K562 (cell line): ENCODE measurements at regions not wholly inside any gene's neighbourhood (a gene's known extent, or its start where the extent isn't known, plus 50 kb on each side); places are given as distances from the start of the nearest gene placed in this dataset.

Source experiments
- ATAC-seq: fragments of 200-7000 bp; cut with Tn5 transposase; 3 replicates; pipeline ENCODE4 v1.9.1; 2020; ENCODE audit warnings: moderate library complexity
- BruUV-seq: library from RNA; stranded (reverse); fragments of 400-500 nt; replicated peaks from 2 replicates; lab custom pipeline; 2021; lab: Mats Ljungman, UMichigan
- CTCF ChIA-PET: fragments of 300-600 bp; formaldehyde crosslinking; extraction: SDS; loops from one replicate; lab custom pipeline; 2021; ENCODE audit warnings: low intra/inter-chr PET ratio; lab: Yijun Ruan, JAX
- POLR2A ChIA-PET: fragments of 300-600, 350-650 bp; sonication (Branson Sonifier 250); formaldehyde crosslinking; extraction: SDS; loops from one replicate; lab custom pipeline; 2021; ENCODE audit warnings: antibody characterized with exemption, inconsistent platforms; lab: Yijun Ruan, JAX
- DNase-seq, 4 experiments: peaks; one replicate each; pipeline versions ENCODE4 v3.0.0 to v3.0.0-alpha.2; 2011 to 2018; ENCODE audit warnings: low spot score in 3 of 4, mixed read lengths in 3 of 4; ENCODE audit errors: extremely low read depth in 1 of 4
- FAIRE-seq: peaks from 2 replicates; lab custom pipeline; 2011; peaks lifted over from hg19 to GRCh38; lab: Jason Lieb, UNC
- H2AFZ ChIP-seq: 2 replicates; pipeline ENCODE4 v1.6.0; 2011; ENCODE audit warnings: low read depth, low read length, control low read depth, inconsistent platforms
- H3K27ac ChIP-seq: fragments of 200-600 bp; 3 replicates; pipeline ENCODE4 v1.8.0; 2011; ENCODE audit warnings: low read depth, mild to moderate bottlenecking, control low read depth, inconsistent platforms, low read length, moderate library complexity, mixed read lengths; ENCODE audit errors: extremely low read depth
- H3K27me3 ChIP-seq, 2 experiments: fragments of 300-600 bp in 1 of 2; 2 replicates in 1 of 2; 3 replicates in 1 of 2; pipeline versions ENCODE4 v1.6.0 to v1.8.0; 2011; ENCODE audit warnings: inconsistent platforms in 2 of 2, low read length in 2 of 2, mild to moderate bottlenecking in 1 of 2, mixed read lengths in 1 of 2, moderate library complexity in 1 of 2; ENCODE audit not compliant: control insufficient read depth in 2 of 2, insufficient read depth in 2 of 2
- H3K36me3 ChIP-seq: fragments of 300-600 bp; 3 replicates; pipeline ENCODE4 v1.8.0; 2011; ENCODE audit warnings: mild to moderate bottlenecking, low read length, inconsistent platforms; ENCODE audit not compliant: control insufficient read depth, insufficient read depth
- H3K4me1 ChIP-seq, 2 experiments: fragments of 200-600 bp in 1 of 2; replicated peaks in 1 of 2; 2 replicates in 1 of 2; 3 replicates in 1 of 2; pipeline versions ENCODE4 v1.5.1 to v1.8.0; 2011; ENCODE audit warnings: inconsistent platforms in 2 of 2, low read length in 2 of 2, mild to moderate bottlenecking in 1 of 2, mixed read lengths in 1 of 2, moderate library complexity in 1 of 2; ENCODE audit not compliant: control insufficient read depth in 2 of 2, insufficient read depth in 2 of 2
- H3K4me2 ChIP-seq: 2 replicates; pipeline ENCODE4 v1.6.1; 2011; ENCODE audit warnings: low read length, control low read depth, inconsistent platforms, mixed read lengths; ENCODE audit not compliant: insufficient read depth
- H3K4me3 ChIP-seq: fragments of 200-600 bp; sonication (generic), shearing (Covaris generic); 2 replicates; pipeline ENCODE4 v1.5.1; 2016; ENCODE audit warnings: control low read depth, inconsistent platforms
- H3K79me2 ChIP-seq: fragments of 200-600 bp; 3 replicates; pipeline ENCODE4 v1.8.0; 2011; ENCODE audit warnings: low read length, inconsistent platforms; ENCODE audit not compliant: control insufficient read depth, insufficient read depth
- H3K9ac ChIP-seq, 2 experiments: 2 replicates each; pipeline versions ENCODE4 v1.6.0 to v1.6.1; 2011; ENCODE audit warnings: low read depth in 2 of 2, low read length in 2 of 2, control low read depth in 1 of 2, inconsistent platforms in 1 of 2, mild to moderate bottlenecking in 1 of 2, mixed read lengths in 1 of 2; ENCODE audit not compliant: insufficient read depth in 1 of 2
- H3K9me1 ChIP-seq: one replicate; pipeline ENCODE4 v1.6.0; 2011; ENCODE audit warnings: inconsistent platforms, mild to moderate bottlenecking, low read length, moderate library complexity; ENCODE audit not compliant: control insufficient read depth, insufficient read depth
- H3K9me3 ChIP-seq: replicated peaks from 2 replicates; pipeline ENCODE4 v1.5.1; 2011; ENCODE audit warnings: low read depth, low read length, inconsistent platforms; ENCODE audit not compliant: control insufficient read depth, insufficient read depth
- H4K20me1 ChIP-seq: replicated peaks from 2 replicates; pipeline ENCODE4 v1.6.1; 2011; ENCODE audit warnings: low read length, inconsistent platforms, mixed read lengths; ENCODE audit not compliant: control insufficient read depth, insufficient read depth
- BMI1 ChIP-seq: fragments of 150-350 bp; IDR thresholded peaks from 2 replicates; pipeline ENCODE4 v1.6.1; 2014; ENCODE audit warnings: low read length
- HCFC1 ChIP-seq: IDR thresholded peaks from 2 replicates; pipeline ENCODE4 v1.6.1; 2012; ENCODE audit warnings: low read depth, low read length, improper control_type of control experiment
- NFE2L1 ChIP-seq: fragments of 450-650 bp; IDR thresholded peaks from 2 replicates; pipeline ENCODE4 v1.6.1; 2016; ENCODE audit warnings: missing genetic modification characterization, low read depth, mild to moderate bottlenecking, missing compliant biosample characterization, moderate library complexity, borderline replicate concordance
- NR4A1 ChIP-seq, 2 experiments: fragments of 250-450 bp in 1 of 2; fragments of 450-650 bp in 1 of 2; sonication (Bioruptor Pico) in 1 of 2; IDR thresholded peaks; 2 replicates each; pipeline versions ENCODE4 v1.4.0 to v1.6.1; 2016 to 2020; ENCODE audit warnings: mild to moderate bottlenecking in 2 of 2, missing compliant biosample characterization in 1 of 2, missing genetic modification characterization in 1 of 2, moderate library complexity in 1 of 2
- PRMT5 ChIP-seq: sonication (generic); formaldehyde crosslinking; IDR thresholded peaks from 2 replicates; pipeline ENCODE4 v1.5.0; 2020; ENCODE audit warnings: missing genetic modification reagents
- TAF15 ChIP-seq: fragments of 200-400 bp; formaldehyde crosslinking; IDR thresholded peaks from 2 replicates; pipeline ENCODE4 v1.6.1; 2017; ENCODE audit warnings: mild to moderate bottlenecking, low read depth, low read length, moderate library complexity
- XRCC4 ChIP-seq: IDR thresholded peaks from one replicate; pipeline ENCODE4 v1.6.1; 2011; ENCODE audit not compliant: insufficient read depth, insufficient read length; ENCODE audit errors: extremely low read depth
- ZNF780A ChIP-seq: fragments of 250-450 bp; sonication (Bioruptor Pico); IDR thresholded peaks from 2 replicates; pipeline ENCODE4 v1.5.0; 2021; ENCODE audit warnings: mild to moderate bottlenecking
- WGBS: fragments of 100-300 bp; shearing (Covaris generic); methylation state at CpG from one replicate; pipeline ENCODE4 v1.1.6; 2016; ENCODE audit warnings: low coverage, mixed read lengths; ENCODE audit not compliant: insufficient coverage; ENCODE audit errors: missing lambda C conversion rate; 5-methylcytosine and 5-hydroxymethylcytosine counted together
- in situ Hi-C: fragments of 300-500 bp; cut with MboI; formaldehyde crosslinking; loops from 4 replicates; pipeline ENCODE4 v1.15.0; 2018; ENCODE audit warnings: inconsistent platforms, mixed read lengths
- intact Hi-C: fragments of 100-400 bp; cut with micrococcal nuclease; formaldehyde crosslinking; loops from 2 replicates; pipeline ENCODE4 v1.14.2; 2022
- TF ChIP-seq, protein P1 (sequence below): sonication (generic); formaldehyde crosslinking; IDR thresholded peaks from 2 replicates; pipeline ENCODE4 v1.8.0; 2022; ENCODE audit warnings: missing genetic modification reagents, mild to moderate bottlenecking, borderline replicate concordance
- TF ChIP-seq, protein P2 (sequence below): sonication (generic); formaldehyde crosslinking; IDR thresholded peaks from 2 replicates; pipeline ENCODE4 v1.8.0; 2023; ENCODE audit warnings: missing genetic modification reagents, mild to moderate bottlenecking, borderline replicate concordance
- TF ChIP-seq, protein P3 (sequence below): sonication (generic); formaldehyde crosslinking; IDR thresholded peaks from 2 replicates; pipeline ENCODE4 v1.8.1; 2023; ENCODE audit warnings: mild to moderate bottlenecking, missing genetic modification reagents
- TF ChIP-seq, protein P4 (sequence below): sonication (generic); formaldehyde crosslinking; IDR thresholded peaks from 2 replicates; pipeline ENCODE4 v1.8.0; 2022; ENCODE audit warnings: mild to moderate bottlenecking, missing genetic modification reagents, borderline replicate concordance

DNA sequence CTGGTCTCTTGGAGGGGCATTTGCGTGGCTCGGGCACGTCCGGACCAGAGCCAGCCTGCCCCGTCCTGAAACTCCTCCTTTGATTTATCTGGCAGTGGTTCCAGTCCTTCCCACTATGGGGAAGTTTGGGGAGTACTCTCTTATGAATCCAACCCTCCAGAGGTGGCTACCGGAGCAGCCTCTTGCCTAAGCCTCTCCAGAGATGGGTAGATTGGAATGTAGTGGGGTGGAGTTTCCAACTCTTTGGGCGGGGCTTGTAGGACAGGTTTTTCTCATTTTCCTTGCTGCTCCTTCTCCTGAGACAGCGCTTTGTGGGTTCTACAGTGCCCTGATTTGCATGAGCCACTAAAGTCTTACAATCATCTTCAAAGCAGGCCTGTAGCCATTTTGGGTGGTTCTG lies 60.1 kb upstream of the XAGE1B start:
- no peaks in the 10 kb centered on the region for H4K20me1 ChIP-seq
- BruUV-seq: no TSS peak
- H3K9me1 ChIP-seq: no peaks in the 10 kb centered on the region
- H3K27ac ChIP-seq: no peak overlapping the region
- H3K79me2 ChIP-seq: no peaks in the 10 kb centered on the region
- ChIA-PET CTCF (no interaction called here), POLR2A (no interaction called here)
- no peak overlapping the region for H3K4me2 ChIP-seq
- no peak for FAIRE-seq
- in situ Hi-C loops (no loop called here), intact Hi-C loops (no loop called here)
- ATAC-seq: no peak
- no peak overlapping the region for H3K9ac ChIP-seq
- H3K9me3 ChIP-seq: no peaks in the 10 kb centered on the region
- peaks cover 0 to 20% of the 10 kb centered on the region in 2 experiments; a peak in 3 of 5 replicates for H3K27me3 ChIP-seq
- WGBS: 0% methylated on average over 6 of the region's 8 CpGs
- DNase-seq: no peak
- no peak overlapping the region for H2AFZ ChIP-seq
- H3K4me3 ChIP-seq: no peak overlapping the region
- H3K4me1 ChIP-seq: no peaks in the 10 kb centered on the region; a peak in 1 of 5 replicates
- H3K36me3 ChIP-seq: no peaks in the 10 kb centered on the region
- TF ChIP-seq HCFC1 (no peak), ZNF780A (CRISPR knock-in tag) (no peak), XRCC4 (no peak), NFE2L1 (tag) (no peak), PRMT5 (CRISPR knock-in tag) (no peak), TAF15 (no peak), NR4A1 (CRISPR knock-in tag; IDR thresholded peaks at IDR 0.05) (no peak), NR4A1 (tag; IDR thresholded peaks at IDR 0.05) (no peak), BMI1 (no peak)
- TF ChIP-seq, protein P1, sequence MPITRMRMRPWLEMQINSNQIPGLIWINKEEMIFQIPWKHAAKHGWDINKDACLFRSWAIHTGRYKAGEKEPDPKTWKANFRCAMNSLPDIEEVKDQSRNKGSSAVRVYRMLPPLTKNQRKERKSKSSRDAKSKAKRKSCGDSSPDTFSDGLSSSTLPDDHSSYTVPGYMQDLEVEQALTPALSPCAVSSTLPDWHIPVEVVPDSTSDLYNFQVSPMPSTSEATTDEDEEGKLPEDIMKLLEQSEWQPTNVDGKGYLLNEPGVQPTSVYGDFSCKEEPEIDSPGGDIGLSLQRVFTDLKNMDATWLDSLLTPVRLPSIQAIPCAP (CRISPR knock-in tag): no peak
- TF ChIP-seq, protein P2, sequence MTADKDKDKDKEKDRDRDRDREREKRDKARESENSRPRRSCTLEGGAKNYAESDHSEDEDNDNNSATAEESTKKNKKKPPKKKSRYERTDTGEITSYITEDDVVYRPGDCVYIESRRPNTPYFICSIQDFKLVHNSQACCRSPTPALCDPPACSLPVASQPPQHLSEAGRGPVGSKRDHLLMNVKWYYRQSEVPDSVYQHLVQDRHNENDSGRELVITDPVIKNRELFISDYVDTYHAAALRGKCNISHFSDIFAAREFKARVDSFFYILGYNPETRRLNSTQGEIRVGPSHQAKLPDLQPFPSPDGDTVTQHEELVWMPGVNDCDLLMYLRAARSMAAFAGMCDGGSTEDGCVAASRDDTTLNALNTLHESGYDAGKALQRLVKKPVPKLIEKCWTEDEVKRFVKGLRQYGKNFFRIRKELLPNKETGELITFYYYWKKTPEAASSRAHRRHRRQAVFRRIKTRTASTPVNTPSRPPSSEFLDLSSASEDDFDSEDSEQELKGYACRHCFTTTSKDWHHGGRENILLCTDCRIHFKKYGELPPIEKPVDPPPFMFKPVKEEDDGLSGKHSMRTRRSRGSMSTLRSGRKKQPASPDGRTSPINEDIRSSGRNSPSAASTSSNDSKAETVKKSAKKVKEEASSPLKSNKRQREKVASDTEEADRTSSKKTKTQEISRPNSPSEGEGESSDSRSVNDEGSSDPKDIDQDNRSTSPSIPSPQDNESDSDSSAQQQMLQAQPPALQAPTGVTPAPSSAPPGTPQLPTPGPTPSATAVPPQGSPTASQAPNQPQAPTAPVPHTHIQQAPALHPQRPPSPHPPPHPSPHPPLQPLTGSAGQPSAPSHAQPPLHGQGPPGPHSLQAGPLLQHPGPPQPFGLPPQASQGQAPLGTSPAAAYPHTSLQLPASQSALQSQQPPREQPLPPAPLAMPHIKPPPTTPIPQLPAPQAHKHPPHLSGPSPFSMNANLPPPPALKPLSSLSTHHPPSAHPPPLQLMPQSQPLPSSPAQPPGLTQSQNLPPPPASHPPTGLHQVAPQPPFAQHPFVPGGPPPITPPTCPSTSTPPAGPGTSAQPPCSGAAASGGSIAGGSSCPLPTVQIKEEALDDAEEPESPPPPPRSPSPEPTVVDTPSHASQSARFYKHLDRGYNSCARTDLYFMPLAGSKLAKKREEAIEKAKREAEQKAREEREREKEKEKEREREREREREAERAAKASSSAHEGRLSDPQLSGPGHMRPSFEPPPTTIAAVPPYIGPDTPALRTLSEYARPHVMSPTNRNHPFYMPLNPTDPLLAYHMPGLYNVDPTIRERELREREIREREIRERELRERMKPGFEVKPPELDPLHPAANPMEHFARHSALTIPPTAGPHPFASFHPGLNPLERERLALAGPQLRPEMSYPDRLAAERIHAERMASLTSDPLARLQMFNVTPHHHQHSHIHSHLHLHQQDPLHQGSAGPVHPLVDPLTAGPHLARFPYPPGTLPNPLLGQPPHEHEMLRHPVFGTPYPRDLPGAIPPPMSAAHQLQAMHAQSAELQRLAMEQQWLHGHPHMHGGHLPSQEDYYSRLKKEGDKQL (CRISPR knock-in tag): no peak
- TF ChIP-seq, protein P3, sequence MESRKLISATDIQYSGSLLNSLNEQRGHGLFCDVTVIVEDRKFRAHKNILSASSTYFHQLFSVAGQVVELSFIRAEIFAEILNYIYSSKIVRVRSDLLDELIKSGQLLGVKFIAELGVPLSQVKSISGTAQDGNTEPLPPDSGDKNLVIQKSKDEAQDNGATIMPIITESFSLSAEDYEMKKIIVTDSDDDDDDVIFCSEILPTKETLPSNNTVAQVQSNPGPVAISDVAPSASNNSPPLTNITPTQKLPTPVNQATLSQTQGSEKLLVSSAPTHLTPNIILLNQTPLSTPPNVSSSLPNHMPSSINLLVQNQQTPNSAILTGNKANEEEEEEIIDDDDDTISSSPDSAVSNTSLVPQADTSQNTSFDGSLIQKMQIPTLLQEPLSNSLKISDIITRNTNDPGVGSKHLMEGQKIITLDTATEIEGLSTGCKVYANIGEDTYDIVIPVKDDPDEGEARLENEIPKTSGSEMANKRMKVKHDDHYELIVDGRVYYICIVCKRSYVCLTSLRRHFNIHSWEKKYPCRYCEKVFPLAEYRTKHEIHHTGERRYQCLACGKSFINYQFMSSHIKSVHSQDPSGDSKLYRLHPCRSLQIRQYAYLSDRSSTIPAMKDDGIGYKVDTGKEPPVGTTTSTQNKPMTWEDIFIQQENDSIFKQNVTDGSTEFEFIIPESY (CRISPR knock-in tag): no peak
- TF ChIP-seq, protein P4, sequence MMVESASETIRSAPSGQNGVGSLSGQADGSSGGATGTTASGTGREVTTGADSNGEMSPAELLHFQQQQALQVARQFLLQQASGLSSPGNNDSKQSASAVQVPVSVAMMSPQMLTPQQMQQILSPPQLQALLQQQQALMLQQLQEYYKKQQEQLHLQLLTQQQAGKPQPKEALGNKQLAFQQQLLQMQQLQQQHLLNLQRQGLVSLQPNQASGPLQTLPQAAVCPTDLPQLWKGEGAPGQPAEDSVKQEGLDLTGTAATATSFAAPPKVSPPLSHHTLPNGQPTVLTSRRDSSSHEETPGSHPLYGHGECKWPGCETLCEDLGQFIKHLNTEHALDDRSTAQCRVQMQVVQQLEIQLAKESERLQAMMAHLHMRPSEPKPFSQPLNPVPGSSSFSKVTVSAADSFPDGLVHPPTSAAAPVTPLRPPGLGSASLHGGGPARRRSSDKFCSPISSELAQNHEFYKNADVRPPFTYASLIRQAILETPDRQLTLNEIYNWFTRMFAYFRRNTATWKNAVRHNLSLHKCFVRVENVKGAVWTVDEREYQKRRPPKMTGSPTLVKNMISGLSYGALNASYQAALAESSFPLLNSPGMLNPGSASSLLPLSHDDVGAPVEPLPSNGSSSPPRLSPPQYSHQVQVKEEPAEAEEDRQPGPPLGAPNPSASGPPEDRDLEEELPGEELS: no peak
